Adrenal gland (tissue), 5 donors: ENCODE measurements at regions not wholly inside any gene's neighbourhood (a gene's known extent, or its start where the extent isn't known, plus 50 kb on each side); places are given as distances from the start of the nearest gene placed in this dataset.

Experiments used
- POLR2A ChIP-seq, 2 donors: fragments of 450-650 bp; IDR thresholded peaks; one replicate each; pipeline ENCODE4 v1.6.1; 2017; ENCODE audit warnings: antibody characterized with exemption in 2 of 2, mild to moderate bottlenecking in 2 of 2, moderate library complexity in 1 of 2
- TF ChIP-seq, protein P1 (sequence below), 6 experiments: fragments of 450-650 bp in 4 of 6; fragments of 200-600 bp in 2 of 6; sonication (generic) in 1 of 6; IDR thresholded peaks; 1 replicate in 5 of 6; 2 replicates in 1 of 6; pipeline versions ENCODE4 v1.5.1 to v1.8.0; 2016 to 2021; ENCODE audit warnings: antibody characterized with exemption in 6 of 6, mild to moderate bottlenecking in 2 of 6, moderate library complexity in 1 of 6
- donor health status: DM: no; HTN: no; CAD: no.

DNA sequence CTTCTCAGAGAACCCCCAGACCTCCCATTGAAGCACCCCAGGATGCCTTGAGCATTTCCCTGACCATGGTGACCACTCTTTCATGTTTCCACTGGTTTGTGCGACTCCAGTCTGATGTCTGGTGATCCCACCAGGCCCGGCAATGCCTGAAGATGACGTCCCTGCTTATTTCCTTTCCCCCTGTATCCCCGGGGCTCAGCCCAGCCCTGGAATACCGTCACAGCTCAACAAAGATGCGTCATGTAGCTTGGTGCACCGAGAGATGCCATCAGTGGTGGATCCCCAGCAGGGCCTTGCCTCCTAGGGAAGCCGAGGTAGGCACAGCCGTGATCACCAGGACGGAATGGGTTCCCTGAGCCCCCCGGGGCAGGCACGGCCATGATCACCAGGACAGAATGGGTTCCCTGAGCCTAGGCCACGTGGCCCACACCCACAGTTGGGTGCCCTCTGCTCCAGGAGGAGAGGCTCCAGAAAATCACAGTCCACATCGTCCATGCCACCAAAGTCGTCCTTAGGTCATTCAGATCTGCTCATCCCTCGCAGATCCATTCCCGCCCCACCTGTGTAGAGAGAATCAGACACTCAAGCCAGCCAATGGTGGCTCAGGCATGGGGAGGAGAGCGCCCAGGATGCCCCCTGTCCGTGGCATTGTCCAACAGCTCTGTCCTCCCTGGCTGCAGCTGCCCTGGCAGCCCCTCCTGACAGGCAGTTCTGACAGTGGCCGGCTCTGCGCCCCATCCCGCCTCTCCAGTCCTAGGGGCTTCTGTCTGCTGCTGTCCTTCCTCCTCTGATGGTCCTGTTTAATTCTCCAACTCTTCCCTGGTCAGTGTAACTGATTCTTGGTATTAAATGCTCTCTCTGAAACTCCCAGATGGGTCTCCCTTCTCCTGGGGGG is 261.1 kb downstream of the RBFOX3 start:
- TF ChIP-seq, protein P1, sequence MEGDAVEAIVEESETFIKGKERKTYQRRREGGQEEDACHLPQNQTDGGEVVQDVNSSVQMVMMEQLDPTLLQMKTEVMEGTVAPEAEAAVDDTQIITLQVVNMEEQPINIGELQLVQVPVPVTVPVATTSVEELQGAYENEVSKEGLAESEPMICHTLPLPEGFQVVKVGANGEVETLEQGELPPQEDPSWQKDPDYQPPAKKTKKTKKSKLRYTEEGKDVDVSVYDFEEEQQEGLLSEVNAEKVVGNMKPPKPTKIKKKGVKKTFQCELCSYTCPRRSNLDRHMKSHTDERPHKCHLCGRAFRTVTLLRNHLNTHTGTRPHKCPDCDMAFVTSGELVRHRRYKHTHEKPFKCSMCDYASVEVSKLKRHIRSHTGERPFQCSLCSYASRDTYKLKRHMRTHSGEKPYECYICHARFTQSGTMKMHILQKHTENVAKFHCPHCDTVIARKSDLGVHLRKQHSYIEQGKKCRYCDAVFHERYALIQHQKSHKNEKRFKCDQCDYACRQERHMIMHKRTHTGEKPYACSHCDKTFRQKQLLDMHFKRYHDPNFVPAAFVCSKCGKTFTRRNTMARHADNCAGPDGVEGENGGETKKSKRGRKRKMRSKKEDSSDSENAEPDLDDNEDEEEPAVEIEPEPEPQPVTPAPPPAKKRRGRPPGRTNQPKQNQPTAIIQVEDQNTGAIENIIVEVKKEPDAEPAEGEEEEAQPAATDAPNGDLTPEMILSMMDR (IDR thresholded peaks at IDR 0.05): no peak
- TF ChIP-seq POLR2A (IDR thresholded peaks at IDR 0.05): no peak
